ENCODE measurements at regions not wholly inside any gene's neighbourhood (a gene's known extent, or its start where the extent isn't known, plus 50 kb on each side); places are given as distances from the start of the nearest gene placed in this dataset.

GRCh38 chr3:153944084-153944483 is 177.1 kb upstream of the ARHGEF26 start:
- no peak overlapping the region for H3K4me2 ChIP-seq (ENCODE audit: control insufficient read depth, insufficient read depth)
- no TSS peak for BruUV-seq (replicated peaks)
- H3K27ac ChIP-seq (ENCODE audit: control insufficient read depth, insufficient read depth) = no peak overlapping the region
- H3K27me3 ChIP-seq (replicated peaks in 1 of 2; ENCODE audit: control insufficient read depth in 2 of 2, insufficient read depth in 2 of 2, low read length in 1 of 2) = no peaks in the 10 kb centered on the region
- no peaks in the 10 kb centered on the region for H3K4me1 ChIP-seq (ENCODE audit: control insufficient read depth, insufficient read depth, low read length)
- no peak for DNase-seq (ENCODE audit: low read depth, low spot score)
- intact Hi-C loops (cut with micrococcal nuclease; ENCODE audit: unreplicated experiment) = no loop called here
- H3K4me3 ChIP-seq = no peak overlapping the region
- ChIA-PET CTCF (interaction anchor here (0.6 kb wide), 1 partner anchor 57 kb away, joined by 3 read pairs; no protein-coding TSS in a partner anchor), RAD21 (ENCODE audit: unreplicated experiment) (no interaction called here), POLR2A (no interaction called here), SMC1A (ENCODE audit: uncharacterized antibody, unreplicated experiment) (no interaction called here)
- no peaks in the 10 kb centered on the region for H3K9me3 ChIP-seq (replicated peaks; ENCODE audit: control insufficient read depth, insufficient read depth, low read length)
- no peak overlapping the region for H3K9ac ChIP-seq (ENCODE audit: control insufficient read depth, insufficient read depth, low read length)
- FAIRE-seq = no peak
- no peaks in the 10 kb centered on the region for H3K36me3 ChIP-seq (ENCODE audit: control insufficient read depth in 2 of 2, insufficient read depth in 2 of 2, low read length in 1 of 2)
- no peak for ATAC-seq
- in situ Hi-C loops (cut with MboI) = no loop called here
- H4K20me1 ChIP-seq (ENCODE audit: control insufficient read depth, insufficient read depth) = no peaks in the 10 kb centered on the region
- no peaks in the 10 kb centered on the region for H3K79me2 ChIP-seq (ENCODE audit: control insufficient read depth, insufficient read depth, low read length)
- no peak overlapping the region for H2AFZ ChIP-seq (ENCODE audit: control insufficient read depth, low read depth, low read length)
- WGBS (ENCODE audit: insufficient coverage, insufficient replicate concordance, low lambda C conversion rate, missing lambda C conversion rate) = 3% methylated on average over 2 of the region's 2 CpGs
- TF ChIP-seq KAT2A (conservative IDR thresholded peaks at IDR 0.05; ENCODE audit: control insufficient read depth, low read depth, low read length) = no peak
- no peak for TF ChIP-seq TCF12 (IDR thresholded peaks at IDR 0.05; ENCODE audit: low read depth, low read length)
- TF ChIP-seq SIX5 (IDR thresholded peaks at IDR 0.05; ENCODE audit: low read depth, low read length, severe bottlenecking) = no peak
- no peak for TF ChIP-seq PAX5 (IDR thresholded peaks at IDR 0.05; ENCODE audit: borderline replicate concordance, low read depth, low read length)
- TF ChIP-seq NKRF (conservative IDR thresholded peaks at IDR 0.05) = no peak
- no peak for TF ChIP-seq POLR2AphosphoS2 (IDR thresholded peaks at IDR 0.05; ENCODE audit: low read depth, low read length)
- TF ChIP-seq E2F4 (IDR thresholded peaks at IDR 0.05; ENCODE audit: low read depth, low read length) = no peak
- TF ChIP-seq, protein P1, sequence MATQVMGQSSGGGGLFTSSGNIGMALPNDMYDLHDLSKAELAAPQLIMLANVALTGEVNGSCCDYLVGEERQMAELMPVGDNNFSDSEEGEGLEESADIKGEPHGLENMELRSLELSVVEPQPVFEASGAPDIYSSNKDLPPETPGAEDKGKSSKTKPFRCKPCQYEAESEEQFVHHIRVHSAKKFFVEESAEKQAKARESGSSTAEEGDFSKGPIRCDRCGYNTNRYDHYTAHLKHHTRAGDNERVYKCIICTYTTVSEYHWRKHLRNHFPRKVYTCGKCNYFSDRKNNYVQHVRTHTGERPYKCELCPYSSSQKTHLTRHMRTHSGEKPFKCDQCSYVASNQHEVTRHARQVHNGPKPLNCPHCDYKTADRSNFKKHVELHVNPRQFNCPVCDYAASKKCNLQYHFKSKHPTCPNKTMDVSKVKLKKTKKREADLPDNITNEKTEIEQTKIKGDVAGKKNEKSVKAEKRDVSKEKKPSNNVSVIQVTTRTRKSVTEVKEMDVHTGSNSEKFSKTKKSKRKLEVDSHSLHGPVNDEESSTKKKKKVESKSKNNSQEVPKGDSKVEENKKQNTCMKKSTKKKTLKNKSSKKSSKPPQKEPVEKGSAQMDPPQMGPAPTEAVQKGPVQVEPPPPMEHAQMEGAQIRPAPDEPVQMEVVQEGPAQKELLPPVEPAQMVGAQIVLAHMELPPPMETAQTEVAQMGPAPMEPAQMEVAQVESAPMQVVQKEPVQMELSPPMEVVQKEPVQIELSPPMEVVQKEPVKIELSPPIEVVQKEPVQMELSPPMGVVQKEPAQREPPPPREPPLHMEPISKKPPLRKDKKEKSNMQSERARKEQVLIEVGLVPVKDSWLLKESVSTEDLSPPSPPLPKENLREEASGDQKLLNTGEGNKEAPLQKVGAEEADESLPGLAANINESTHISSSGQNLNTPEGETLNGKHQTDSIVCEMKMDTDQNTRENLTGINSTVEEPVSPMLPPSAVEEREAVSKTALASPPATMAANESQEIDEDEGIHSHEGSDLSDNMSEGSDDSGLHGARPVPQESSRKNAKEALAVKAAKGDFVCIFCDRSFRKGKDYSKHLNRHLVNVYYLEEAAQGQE (IDR thresholded peaks at IDR 0.05; ENCODE audit: low read depth, low read length) = no peak
- no peak for TF ChIP-seq CREM (IDR thresholded peaks at IDR 0.05; ENCODE audit: low read depth)
- TF ChIP-seq NFYA (IDR thresholded peaks at IDR 0.05; ENCODE audit: borderline replicate concordance, low read depth, low read length) = no peak
- TF ChIP-seq, protein P2, sequence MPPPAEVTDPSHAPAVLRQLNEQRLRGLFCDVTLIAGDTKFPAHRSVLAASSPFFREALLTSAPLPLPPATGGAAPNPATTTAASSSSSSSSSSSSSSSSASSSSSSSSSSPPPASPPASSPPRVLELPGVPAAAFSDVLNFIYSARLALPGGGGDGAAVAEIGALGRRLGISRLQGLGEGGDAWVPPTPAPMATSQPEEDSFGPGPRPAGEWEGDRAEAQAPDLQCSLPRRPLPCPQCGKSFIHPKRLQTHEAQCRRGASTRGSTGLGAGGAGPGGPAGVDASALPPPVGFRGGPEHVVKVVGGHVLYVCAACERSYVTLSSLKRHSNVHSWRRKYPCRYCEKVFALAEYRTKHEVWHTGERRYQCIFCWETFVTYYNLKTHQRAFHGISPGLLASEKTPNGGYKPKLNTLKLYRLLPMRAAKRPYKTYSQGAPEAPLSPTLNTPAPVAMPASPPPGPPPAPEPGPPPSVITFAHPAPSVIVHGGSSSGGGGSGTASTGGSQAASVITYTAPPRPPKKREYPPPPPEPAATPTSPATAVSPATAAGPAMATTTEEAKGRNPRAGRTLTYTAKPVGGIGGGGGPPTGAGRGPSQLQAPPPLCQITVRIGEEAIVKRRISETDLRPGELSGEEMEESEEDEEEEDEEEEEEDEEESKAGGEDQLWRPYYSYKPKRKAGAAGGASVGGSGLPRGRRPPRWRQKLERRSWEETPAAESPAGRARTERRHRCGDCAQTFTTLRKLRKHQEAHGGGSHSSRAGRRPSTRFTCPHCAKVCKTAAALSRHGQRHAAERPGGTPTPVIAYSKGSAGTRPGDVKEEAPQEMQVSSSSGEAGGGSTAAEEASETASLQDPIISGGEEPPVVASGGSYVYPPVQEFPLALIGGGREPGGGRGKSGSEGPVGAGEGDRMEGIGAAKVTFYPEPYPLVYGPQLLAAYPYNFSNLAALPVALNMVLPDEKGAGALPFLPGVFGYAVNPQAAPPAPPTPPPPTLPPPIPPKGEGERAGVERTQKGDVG (CRISPR knock-in tag; IDR thresholded peaks at IDR 0.05) = no peak
- TF ChIP-seq ZSCAN29 (IDR thresholded peaks at IDR 0.05) = no peak
- no peak for TF ChIP-seq STAT1 (conservative IDR thresholded peaks at IDR 0.05)
- TF ChIP-seq, protein P3, sequence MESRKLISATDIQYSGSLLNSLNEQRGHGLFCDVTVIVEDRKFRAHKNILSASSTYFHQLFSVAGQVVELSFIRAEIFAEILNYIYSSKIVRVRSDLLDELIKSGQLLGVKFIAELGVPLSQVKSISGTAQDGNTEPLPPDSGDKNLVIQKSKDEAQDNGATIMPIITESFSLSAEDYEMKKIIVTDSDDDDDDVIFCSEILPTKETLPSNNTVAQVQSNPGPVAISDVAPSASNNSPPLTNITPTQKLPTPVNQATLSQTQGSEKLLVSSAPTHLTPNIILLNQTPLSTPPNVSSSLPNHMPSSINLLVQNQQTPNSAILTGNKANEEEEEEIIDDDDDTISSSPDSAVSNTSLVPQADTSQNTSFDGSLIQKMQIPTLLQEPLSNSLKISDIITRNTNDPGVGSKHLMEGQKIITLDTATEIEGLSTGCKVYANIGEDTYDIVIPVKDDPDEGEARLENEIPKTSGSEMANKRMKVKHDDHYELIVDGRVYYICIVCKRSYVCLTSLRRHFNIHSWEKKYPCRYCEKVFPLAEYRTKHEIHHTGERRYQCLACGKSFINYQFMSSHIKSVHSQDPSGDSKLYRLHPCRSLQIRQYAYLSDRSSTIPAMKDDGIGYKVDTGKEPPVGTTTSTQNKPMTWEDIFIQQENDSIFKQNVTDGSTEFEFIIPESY (IDR thresholded peaks at IDR 0.05) = no peak

All from GM12878 (cell line).